IMR-90 (cell line): ENCODE measurements at regions not wholly inside any gene's neighbourhood (a gene's known extent, or its start where the extent isn't known, plus 50 kb on each side); places are given as distances from the start of the nearest gene placed in this dataset.

Experiments used
- ATAC-seq: fragments of 200-7000 bp; cut with Tn5 transposase; 2 replicates; pipeline ENCODE4 v1.9.1; 2020; ENCODE audit warnings: low read depth, mild to moderate bottlenecking, moderate library complexity
- BruUV-seq: library from RNA; stranded (reverse); fragments of 400-500 nt; replicated peaks from 2 replicates; lab custom pipeline; 2021; lab: Mats Ljungman, UMichigan
- CTCF ChIA-PET: fragments of 300-600 bp; formaldehyde crosslinking; extraction: SDS; loops from one replicate; lab custom pipeline; 2021; ENCODE audit warnings: antibody characterized with exemption; lab: Yijun Ruan, JAX
- POLR2A ChIA-PET: fragments of 300-600 bp; sonication (Branson Sonifier 250); formaldehyde crosslinking; loops from one replicate; lab custom pipeline; 2022; ENCODE audit warnings: antibody characterized with exemption; ENCODE audit not compliant: unreplicated experiment; lab: Charles Lee
- DNase-seq: peaks from one replicate; pipeline ENCODE4 v3.0.0; 2013
- H2AFZ ChIP-seq: replicated peaks from 2 replicates; pipeline ENCODE3; 2013; ENCODE audit warnings: low read length, mild to moderate bottlenecking; ENCODE audit not compliant: poor library complexity
- H2AK5ac ChIP-seq: 2 replicates; pipeline ENCODE4 v1.6.1; 2013; ENCODE audit warnings: low read depth, low read length, inconsistent platforms
- H2AK9ac ChIP-seq: replicated peaks from 2 replicates; pipeline ENCODE3; 2013; ENCODE audit warnings: mild to moderate bottlenecking, low read depth, low read length, moderate library complexity; ENCODE audit not compliant: poor library complexity
- H2BK120ac ChIP-seq: 2 replicates; pipeline ENCODE4 v1.6.1; 2013; ENCODE audit warnings: low read depth, low read length, inconsistent platforms
- H2BK15ac ChIP-seq: 3 replicates; pipeline ENCODE4 v1.6.1; 2013; ENCODE audit warnings: low read depth, low read length, inconsistent platforms
- H2BK20ac ChIP-seq: 2 replicates; pipeline ENCODE4 v1.6.1; 2013; ENCODE audit warnings: low read depth, mild to moderate bottlenecking, inconsistent platforms, low read length, moderate library complexity
- H2BK5ac ChIP-seq: 2 replicates; pipeline ENCODE4 v1.6.1; 2013; ENCODE audit warnings: mild to moderate bottlenecking, low read depth, low read length, inconsistent platforms; ENCODE audit not compliant: poor library complexity, severe bottlenecking
- H3K14ac ChIP-seq: replicated peaks from 2 replicates; pipeline ENCODE4 v1.6.1; 2013; ENCODE audit warnings: low read depth, low read length, inconsistent platforms
- H3K18ac ChIP-seq: 2 replicates; pipeline ENCODE4 v1.6.1; 2013; ENCODE audit warnings: low read depth, low read length, control low read depth
- H3K23ac ChIP-seq: 2 replicates; pipeline ENCODE4 v1.6.1; 2013; ENCODE audit warnings: low read depth, low read length, inconsistent platforms
- H3K27ac ChIP-seq: 2 replicates; pipeline ENCODE4 v1.5.1; 2013; ENCODE audit warnings: mild to moderate bottlenecking, control low read depth, low read length; ENCODE audit not compliant: insufficient read depth
- H3K27me3 ChIP-seq: 2 replicates; pipeline ENCODE4 v1.6.1; 2013; ENCODE audit warnings: low read length; ENCODE audit not compliant: control insufficient read depth, insufficient read depth
- H3K36me3 ChIP-seq: 2 replicates; pipeline ENCODE4 v1.6.1; 2013; ENCODE audit warnings: low read length, mixed read lengths; ENCODE audit not compliant: control insufficient read depth, insufficient read depth
- H3K4ac ChIP-seq: 2 replicates; pipeline ENCODE4 v1.6.1; 2013; ENCODE audit warnings: low read depth, low read length, inconsistent platforms
- H3K4me1 ChIP-seq: 2 replicates; pipeline ENCODE4 v1.6.1; 2013; ENCODE audit warnings: low read length, mixed read lengths; ENCODE audit not compliant: control insufficient read depth, insufficient read depth
- H3K4me2 ChIP-seq: 2 replicates; pipeline ENCODE4 v1.6.1; 2013; ENCODE audit warnings: low read depth, mild to moderate bottlenecking, control low read depth, low read length, moderate library complexity
- H3K4me3 ChIP-seq: 2 replicates; pipeline ENCODE4 v1.5.1; 2013; ENCODE audit warnings: low read depth, mild to moderate bottlenecking, control low read depth, low read length, moderate library complexity; ENCODE audit not compliant: insufficient read depth
- H3K56ac ChIP-seq: 2 replicates; pipeline ENCODE4 v1.6.1; 2013; ENCODE audit warnings: low read length, inconsistent platforms; ENCODE audit not compliant: insufficient read depth; ENCODE audit errors: extremely low read depth
- H3K79me1 ChIP-seq, 2 experiments: 2 replicates each; pipeline ENCODE4 v1.6.1; 2013; ENCODE audit warnings: low read length in 2 of 2, inconsistent platforms in 1 of 2, low read depth in 1 of 2
- H3K9ac ChIP-seq: 2 replicates; pipeline ENCODE4 v1.6.1; 2013; ENCODE audit warnings: low read depth, low read length, control low read depth
- H3K9me1 ChIP-seq: 2 replicates; pipeline ENCODE4 v1.6.1; 2013; ENCODE audit warnings: low read length, inconsistent platforms; ENCODE audit not compliant: insufficient read depth
- H3K9me3 ChIP-seq: 2 replicates; pipeline ENCODE4 v1.6.1; 2013; ENCODE audit warnings: low read length; ENCODE audit not compliant: control insufficient read depth, insufficient read depth
- H4K20me1 ChIP-seq: 2 replicates; pipeline ENCODE4 v1.6.1; 2013; ENCODE audit warnings: low read length, inconsistent platforms; ENCODE audit not compliant: insufficient read depth
- H4K5ac ChIP-seq: 2 replicates; pipeline ENCODE4 v1.6.1; 2013; ENCODE audit warnings: mild to moderate bottlenecking, low read depth, low read length, control low read depth
- H4K8ac ChIP-seq, 2 experiments: 2 replicates each; pipeline ENCODE4 v1.6.1; 2013; ENCODE audit warnings: low read depth in 2 of 2, low read length in 2 of 2, control low read depth in 1 of 2, inconsistent platforms in 1 of 2
- H4K91ac ChIP-seq: 2 replicates; pipeline ENCODE4 v1.6.1; 2013; ENCODE audit warnings: low read depth, low read length, inconsistent platforms; ENCODE audit not compliant: insufficient read depth
- BHLHE40 ChIP-seq: fragments of 150-350 bp; IDR thresholded peaks from 2 replicates; pipeline ENCODE4 v1.6.1; 2016; ENCODE audit warnings: mild to moderate bottlenecking, low read depth, low read length
- CEBPB ChIP-seq: IDR thresholded peaks from 2 replicates; pipeline ENCODE4 v1.6.1; 2012; ENCODE audit warnings: low read depth, low read length, improper control_type of control experiment
- CHD1 ChIP-seq: IDR thresholded peaks from 2 replicates; pipeline ENCODE4 v1.6.1; 2012; ENCODE audit warnings: low read depth, low read length, improper control_type of control experiment
- CTCF ChIP-seq: conservative IDR thresholded peaks from 2 replicates; pipeline ENCODE4 v1.5.1; 2012; ENCODE audit warnings: mild to moderate bottlenecking, low read depth, low read length, improper control_type of control experiment
- FOS ChIP-seq: fragments of 150-350 bp; IDR thresholded peaks from 2 replicates; pipeline ENCODE4 v1.6.1; 2016; ENCODE audit warnings: low read depth, low read length
- MAFK ChIP-seq: IDR thresholded peaks from 2 replicates; pipeline ENCODE4 v1.6.1; 2012; ENCODE audit warnings: low read depth, low read length, improper control_type of control experiment
- MAZ ChIP-seq: IDR thresholded peaks from 2 replicates; pipeline ENCODE4 v1.6.1; 2012; ENCODE audit warnings: low read depth, mild to moderate bottlenecking, low read length, improper control_type of control experiment, moderate library complexity, borderline replicate concordance
- MXI1 ChIP-seq: IDR thresholded peaks from 2 replicates; pipeline ENCODE4 v1.6.1; 2012; ENCODE audit warnings: low read depth, mild to moderate bottlenecking, low read length, moderate library complexity, borderline replicate concordance
- NFE2L2 ChIP-seq: fragments of 150-350 bp; IDR thresholded peaks from 2 replicates; pipeline ENCODE4 v1.6.1; 2016; ENCODE audit warnings: low read depth, mild to moderate bottlenecking, low read length
- POLR2A ChIP-seq: IDR thresholded peaks from 2 replicates; pipeline ENCODE4 v1.6.1; 2012; ENCODE audit warnings: mild to moderate bottlenecking, low read depth, low read length
- RCOR1 ChIP-seq: IDR thresholded peaks from 2 replicates; pipeline ENCODE4 v1.6.1; 2012; ENCODE audit warnings: mild to moderate bottlenecking, low read length, improper control_type of control experiment; ENCODE audit not compliant: insufficient replicate concordance
- RFX5 ChIP-seq: IDR thresholded peaks from 2 replicates; pipeline ENCODE4 v1.8.0; 2012; ENCODE audit warnings: low read depth, mild to moderate bottlenecking, low read length, moderate library complexity
- SMC3 ChIP-seq: fragments of 150-350 bp; IDR thresholded peaks from 2 replicates; pipeline ENCODE4 v1.6.1; 2016; ENCODE audit warnings: low read depth, mild to moderate bottlenecking, antibody characterized with exemption, low read length, moderate library complexity
- WGBS, 2 experiments: methylation state at CpG; one replicate each; pipeline versions ENCODE4 v1.1.5 to v1.1.7; 2013; ENCODE audit warnings: missing lambda C conversion rate in 2 of 2; ENCODE audit not compliant: insufficient read length in 1 of 2; ENCODE audit errors: extremely low coverage in 2 of 2; 5-methylcytosine and 5-hydroxymethylcytosine counted together
- dilution Hi-C: fragments of 300-500 bp; cut with HindIII; formaldehyde crosslinking; loops from one replicate; pipeline ENCODE4 v1.14.3; 2018; ENCODE audit warnings: low sequenced_read_pairs; ENCODE audit not compliant: unreplicated experiment
- in situ Hi-C: fragments of 300-500 bp; cut with MboI; formaldehyde crosslinking; loops from 3 replicates; pipeline ENCODE4 v1.14.3; 2019; ENCODE audit warnings: low sequenced_read_pairs, inconsistent platforms, mixed read lengths
- intact Hi-C: fragments of 100-400 bp; cut with micrococcal nuclease; formaldehyde crosslinking; loops from 2 replicates; pipeline ENCODE4 v1.10.0; 2022
- TF ChIP-seq, protein P1 (sequence below): fragments of 150-350 bp; IDR thresholded peaks from 2 replicates; pipeline ENCODE4 v1.6.1; 2017; ENCODE audit warnings: mild to moderate bottlenecking, antibody characterized with exemption, low read length, low read depth
- TF ChIP-seq, protein P2 (sequence below): fragments of 150-350 bp; IDR thresholded peaks from 2 replicates; pipeline ENCODE4 v1.6.1; 2016; ENCODE audit warnings: low read depth, mild to moderate bottlenecking, low read length, moderate library complexity, borderline replicate concordance

DNA sequence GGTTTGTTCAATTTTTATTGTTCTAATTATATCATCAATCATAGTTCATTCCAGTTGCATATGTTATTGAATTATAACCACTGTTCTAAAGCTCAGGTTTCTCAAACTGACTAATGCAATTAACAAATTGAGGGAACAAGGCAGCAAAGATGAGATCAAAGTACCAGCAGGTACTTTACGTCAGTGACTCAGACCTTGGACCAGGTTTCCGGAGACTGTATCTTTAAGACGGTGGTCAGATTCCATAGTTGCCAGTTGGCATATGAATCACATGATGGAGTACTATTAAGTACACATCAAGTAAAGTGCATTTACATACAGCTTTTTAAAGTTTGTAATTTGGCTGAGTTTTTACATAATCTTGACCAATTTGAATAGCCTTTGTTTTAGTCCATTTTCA lies 583.6 kb upstream of the ROBO2 start:
- no peak for TF ChIP-seq POLR2A
- TF ChIP-seq, protein P1, sequence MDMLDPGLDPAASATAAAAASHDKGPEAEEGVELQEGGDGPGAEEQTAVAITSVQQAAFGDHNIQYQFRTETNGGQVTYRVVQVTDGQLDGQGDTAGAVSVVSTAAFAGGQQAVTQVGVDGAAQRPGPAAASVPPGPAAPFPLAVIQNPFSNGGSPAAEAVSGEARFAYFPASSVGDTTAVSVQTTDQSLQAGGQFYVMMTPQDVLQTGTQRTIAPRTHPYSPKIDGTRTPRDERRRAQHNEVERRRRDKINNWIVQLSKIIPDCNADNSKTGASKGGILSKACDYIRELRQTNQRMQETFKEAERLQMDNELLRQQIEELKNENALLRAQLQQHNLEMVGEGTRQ = no peak
- TF ChIP-seq SMC3 = no peak
- TF ChIP-seq MXI1 = no peak
- TF ChIP-seq RFX5 = no peak
- no peak for TF ChIP-seq NFE2L2
- TF ChIP-seq FOS = no peak
- TF ChIP-seq RCOR1 = no peak
- no peak for TF ChIP-seq CHD1
- TF ChIP-seq CTCF = no peak
- TF ChIP-seq MAZ = no peak
- no peak for TF ChIP-seq CEBPB
- TF ChIP-seq, protein P2, sequence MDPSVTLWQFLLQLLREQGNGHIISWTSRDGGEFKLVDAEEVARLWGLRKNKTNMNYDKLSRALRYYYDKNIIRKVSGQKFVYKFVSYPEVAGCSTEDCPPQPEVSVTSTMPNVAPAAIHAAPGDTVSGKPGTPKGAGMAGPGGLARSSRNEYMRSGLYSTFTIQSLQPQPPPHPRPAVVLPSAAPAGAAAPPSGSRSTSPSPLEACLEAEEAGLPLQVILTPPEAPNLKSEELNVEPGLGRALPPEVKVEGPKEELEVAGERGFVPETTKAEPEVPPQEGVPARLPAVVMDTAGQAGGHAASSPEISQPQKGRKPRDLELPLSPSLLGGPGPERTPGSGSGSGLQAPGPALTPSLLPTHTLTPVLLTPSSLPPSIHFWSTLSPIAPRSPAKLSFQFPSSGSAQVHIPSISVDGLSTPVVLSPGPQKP = no peak
- TF ChIP-seq MAFK = no peak
- no peak for TF ChIP-seq BHLHE40
- Histone ChIP-seq H4K5ac (no peak overlapping the region), H3K4me2 (no peak overlapping the region), H3K4ac (no peak overlapping the region), H4K8ac (no peak overlapping the region), H3K4me1 (no peaks in the 10 kb centered on the region), H3K9ac (no peak overlapping the region), H3K36me3 (no peaks in the 10 kb centered on the region), H2BK15ac (no peak overlapping the region), H3K27ac (no peak overlapping the region), H3K56ac (no peak overlapping the region), H4K91ac (no peak overlapping the region), H3K9me1 (no peaks in the 10 kb centered on the region), H3K23ac (no peak overlapping the region), H3K14ac (no peak overlapping the region), H2AK9ac (no peak overlapping the region), H3K4me3 (no peak overlapping the region), H3K27me3 (no peaks in the 10 kb centered on the region), H2BK20ac (no peak overlapping the region), H3K9me3 (no peaks in the 10 kb centered on the region), H4K20me1 (no peaks in the 10 kb centered on the region), H2AFZ (no peak overlapping the region), H2BK120ac (no peak overlapping the region), H3K79me1 (no peaks in the 10 kb centered on the region), H2BK5ac (no peak overlapping the region), H2AK5ac (no peak overlapping the region), H3K18ac (no peak overlapping the region)
- ATAC-seq (no peak), DNase-seq (no peak)
- no TSS peak for BruUV-seq
- in situ Hi-C loops = no loop called here
- POLR2A ChIA-PET = no interaction called here
- dilution Hi-C loops = no loop called here
- CTCF ChIA-PET = no interaction called here
- WGBS, 2 experiments = no CpG with 5 or more reads among the region's 3 CpGs
- intact Hi-C loops = no loop called here
